ENCODE measurements at regions not wholly inside any gene's neighbourhood (a gene's known extent, or its start where the extent isn't known, plus 50 kb on each side); places are given as distances from the start of the nearest gene placed in this dataset.

GRCh38 chr1:29481031-29481430 is 244.7 kb downstream of the PTPRU start:
- H4K20me1 ChIP-seq (ENCODE audit: low read depth), result no peaks in the 10 kb centered on the region
- Mint-ChIP-seq H3K9me3 (no peaks in the 10 kb centered on the region), H3K36me3 (no peaks in the 10 kb centered on the region), H3K4me1 (peaks cover 18% of the 10 kb centered on the region), H3K27ac (no peak overlapping the region), H3K27me3 (ENCODE audit: insufficient read depth, low read depth) (peaks cover 3% of the 10 kb centered on the region), H3K4me3 (no peak overlapping the region)
- H3K9me3 ChIP-seq (ENCODE audit: low read depth), result no peaks in the 10 kb centered on the region
- no peak overlapping the region for H3K27ac ChIP-seq
- TF ChIP-seq EZH2phosphoT487 (IDR thresholded peaks at IDR 0.05) (no peak), CTCF (IDR thresholded peaks at IDR 0.05) (no peak), EZH2 (IDR thresholded peaks at IDR 0.05) (no peak)
- no peaks in the 10 kb centered on the region for H3K36me3 ChIP-seq
- H3K79me2 ChIP-seq (ENCODE audit: low read depth), result no peaks in the 10 kb centered on the region
- DNase-seq (ENCODE audit: low spot score), result no peak
- no peak overlapping the region for H3K4me3 ChIP-seq
- no peak overlapping the region for H3K9ac ChIP-seq
- H3K4me1 ChIP-seq, result peaks cover 18% of the 10 kb centered on the region
- no peaks in the 10 kb centered on the region for H3K27me3 ChIP-seq
- peaks cover 10% of the 10 kb centered on the region for H3F3A ChIP-seq (ENCODE audit: low read depth)
- H2AFZ ChIP-seq (replicated peaks), result no peak overlapping the region
- no peak overlapping the region for H3K4me2 ChIP-seq

DNA sequence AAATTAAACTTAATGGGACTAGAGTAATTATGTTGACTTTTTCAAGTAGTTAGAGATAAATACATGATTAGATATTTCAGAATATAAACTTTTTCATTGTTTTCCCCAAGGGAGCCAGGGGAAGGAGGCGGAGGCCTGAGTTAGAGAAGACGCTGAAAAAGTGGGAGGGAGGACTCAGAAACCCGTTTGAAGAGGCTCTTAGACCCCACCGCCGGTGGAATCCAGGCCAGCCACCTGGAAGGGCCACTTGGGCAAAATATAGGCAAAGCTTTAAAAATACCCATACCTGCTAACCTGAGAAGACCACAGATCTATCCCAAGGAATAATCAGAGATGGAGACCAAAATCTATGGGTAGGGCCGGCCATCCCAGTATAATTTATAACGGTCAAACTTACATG is 242.6 kb downstream of the PTPRU start:
- peak overlapping the region; percentile 49 for H3K4me3 ChIP-seq
- peaks cover 10% of the 10 kb centered on the region for H3F3A ChIP-seq (ENCODE audit: low read depth)
- Mint-ChIP-seq H3K4me1 (peaks cover 18% of the 10 kb centered on the region), H3K27ac (no peak overlapping the region), H3K36me3 (no peaks in the 10 kb centered on the region), H3K27me3 (ENCODE audit: insufficient read depth, low read depth) (peaks cover 6% of the 10 kb centered on the region), H3K4me3 (peak overlapping the region; percentile 70), H3K9me3 (no peaks in the 10 kb centered on the region)
- DNase-seq (ENCODE audit: low spot score), result no peak
- no peaks in the 10 kb centered on the region for H3K79me2 ChIP-seq (ENCODE audit: low read depth)
- peaks cover 18% of the 10 kb centered on the region for H3K4me1 ChIP-seq
- H3K36me3 ChIP-seq, result no peaks in the 10 kb centered on the region
- H3K9me3 ChIP-seq (ENCODE audit: low read depth), result no peaks in the 10 kb centered on the region
- TF ChIP-seq EZH2phosphoT487 (IDR thresholded peaks at IDR 0.05) (no peak), EZH2 (IDR thresholded peaks at IDR 0.05) (no peak), CTCF (IDR thresholded peaks at IDR 0.05) (no peak)
- H3K4me2 ChIP-seq, result peak overlapping the region; percentile 92
- H3K27ac ChIP-seq, result no peak overlapping the region
- no peak overlapping the region for H3K9ac ChIP-seq
- peak overlapping the region; percentile 71 for H2AFZ ChIP-seq (replicated peaks)
- H4K20me1 ChIP-seq (ENCODE audit: low read depth), result no peaks in the 10 kb centered on the region
- no peaks in the 10 kb centered on the region for H3K27me3 ChIP-seq

DNA sequence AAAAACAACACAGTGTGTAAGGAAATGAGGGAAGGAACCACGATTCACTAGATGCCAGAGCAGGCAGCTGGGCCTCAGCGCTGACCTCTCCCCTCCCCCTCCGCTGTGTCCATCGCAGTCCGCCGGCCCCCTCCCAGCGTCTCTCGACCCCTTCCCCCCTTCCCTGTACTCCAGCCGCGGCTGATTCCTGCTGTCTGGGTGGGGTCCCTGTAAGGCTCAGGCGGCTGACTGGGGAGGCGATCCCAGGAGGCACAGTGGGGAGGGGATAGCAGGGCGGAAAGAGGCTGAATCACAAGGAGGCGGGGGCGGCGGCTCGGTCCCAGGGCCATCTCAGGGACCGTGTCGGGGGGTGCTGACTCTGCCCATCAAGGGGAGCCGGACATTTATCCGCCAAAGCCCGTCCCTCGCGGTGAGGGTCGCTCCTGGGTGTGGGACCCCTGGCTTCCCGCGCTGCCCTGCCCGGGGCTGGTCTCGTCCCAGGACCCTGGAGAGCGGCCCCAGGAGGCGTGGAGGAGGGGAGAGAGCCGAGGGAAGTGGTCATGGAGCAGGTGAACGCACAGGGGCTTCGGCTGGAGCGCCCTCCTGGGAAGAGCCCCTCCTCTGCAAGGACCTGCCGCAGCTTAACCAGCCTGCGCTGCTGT is 241.9 kb downstream of the PTPRU start:
- H3K4me1 Mint-ChIP-seq, result peaks cover 18% of the 10 kb centered on the region
- Histone ChIP-seq H3K4me3 (peak overlapping the region; percentile 49), H3K36me3 (no peaks in the 10 kb centered on the region), H3K27me3 (no peaks in the 10 kb centered on the region), H3F3A (ENCODE audit: low read depth) (peaks cover 10% of the 10 kb centered on the region), H3K27ac (no peak overlapping the region), H3K4me1 (peaks cover 18% of the 10 kb centered on the region), H3K9ac (no peak overlapping the region), H2AFZ (replicated peaks) (peak overlapping the region; percentile 71), H3K9me3 (ENCODE audit: low read depth) (no peaks in the 10 kb centered on the region), H3K79me2 (ENCODE audit: low read depth) (no peaks in the 10 kb centered on the region), H4K20me1 (ENCODE audit: low read depth) (no peaks in the 10 kb centered on the region), H3K4me2 (peak overlapping the region; percentile 92)
- peak overlapping the region; percentile 71 for H3K4me3 Mint-ChIP-seq
- TF ChIP-seq EZH2phosphoT487 (IDR thresholded peaks at IDR 0.05) (no peak), CTCF (IDR thresholded peaks at IDR 0.05) (no peak), EZH2 (IDR thresholded peaks at IDR 0.05) (no peak)
- H3K36me3 Mint-ChIP-seq, result no peaks in the 10 kb centered on the region
- no peaks in the 10 kb centered on the region for H3K9me3 Mint-ChIP-seq
- DNase-seq (ENCODE audit: low spot score), result peak; percentile 76
- H3K27me3 Mint-ChIP-seq (ENCODE audit: insufficient read depth, low read depth), result peaks cover 6% of the 10 kb centered on the region
- H3K27ac Mint-ChIP-seq, result no peak overlapping the region

Data from neural progenitor cell (in vitro differentiated cells).